Left kidney (tissue), 1 donor: ENCODE measurements at regions not wholly inside any gene's neighbourhood (a gene's known extent, or its start where the extent isn't known, plus 50 kb on each side); places are given as distances from the start of the nearest gene placed in this dataset.
"Not testable (repeated sequence)": the region's sequence is repeated elsewhere in the genome, so short reads cannot be mapped to it uniquely, and the experiment has no call there.

ENCODE experiments used
- DNase-seq: peaks from one replicate; pipeline ENCODE4 v3.0.0-alpha.2; 2013

DNA sequence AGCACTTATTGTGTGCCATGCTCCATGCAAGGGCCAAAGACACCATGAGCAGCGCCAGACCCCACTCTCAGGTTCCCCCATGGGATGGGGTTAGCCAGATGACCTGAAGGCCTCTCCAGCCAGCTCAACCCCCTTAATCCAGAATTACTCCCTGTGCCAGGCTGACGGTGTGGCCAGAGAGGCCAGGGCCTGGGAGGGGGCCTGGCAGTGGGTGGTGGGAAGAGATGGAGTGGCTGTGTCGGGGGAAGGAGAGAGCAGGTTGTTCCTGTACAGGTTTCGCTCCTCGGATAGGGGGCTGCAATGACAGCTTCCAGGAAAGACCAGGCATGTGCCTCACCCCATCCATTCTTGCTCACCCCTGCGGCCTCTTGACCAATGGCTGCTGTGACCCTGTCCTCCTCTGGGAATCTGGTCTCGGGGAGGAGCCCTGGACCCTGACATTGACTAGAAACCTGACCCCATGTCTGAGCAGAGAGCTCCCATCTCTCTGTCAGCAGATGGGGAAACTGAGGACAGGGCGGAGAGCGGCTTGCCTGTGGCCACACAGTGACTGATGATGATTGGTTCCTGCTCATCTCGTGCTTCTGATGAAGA is 345.3 kb downstream of the MATN1 start:
- DNase-seq = no peak

DNA sequence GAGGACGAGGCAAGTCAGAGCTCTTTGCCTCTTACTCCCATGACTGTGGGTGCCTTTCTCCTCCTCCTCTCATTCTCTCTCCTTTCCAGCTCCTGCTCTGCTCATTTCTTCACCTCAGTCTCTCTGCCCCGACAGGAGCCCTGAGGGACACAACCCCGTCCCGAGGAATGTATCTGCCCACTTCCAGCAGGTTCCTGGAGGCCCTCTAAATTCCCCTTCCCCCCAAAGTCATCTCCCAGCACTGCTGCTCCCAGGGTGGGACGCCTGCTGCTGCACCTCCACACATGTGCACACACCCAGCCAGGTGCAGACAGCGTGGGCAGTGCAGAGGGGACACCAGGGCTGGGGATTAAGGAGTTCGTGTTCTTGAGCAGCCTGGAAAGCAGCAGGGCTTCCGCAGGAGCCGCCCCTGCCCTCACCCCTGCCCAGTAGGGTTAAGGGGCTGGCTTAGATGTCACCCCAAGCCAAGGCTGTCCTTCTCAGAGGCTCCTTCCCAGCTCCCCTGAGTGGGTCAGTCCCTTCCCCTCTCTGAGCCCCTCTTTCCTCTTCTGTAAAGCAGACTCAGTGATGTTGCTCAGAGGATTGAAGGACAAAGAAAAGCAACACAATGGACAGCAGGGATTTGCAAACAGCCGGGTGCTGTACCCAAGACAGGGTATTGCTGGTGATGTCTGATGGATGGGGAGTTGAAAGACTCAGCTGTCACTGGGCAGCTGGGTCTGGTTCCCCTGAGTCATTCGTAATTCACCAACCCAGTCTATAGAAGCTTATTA is 346.0 kb downstream of the MATN1 start:
- no peak for DNase-seq

DNA sequence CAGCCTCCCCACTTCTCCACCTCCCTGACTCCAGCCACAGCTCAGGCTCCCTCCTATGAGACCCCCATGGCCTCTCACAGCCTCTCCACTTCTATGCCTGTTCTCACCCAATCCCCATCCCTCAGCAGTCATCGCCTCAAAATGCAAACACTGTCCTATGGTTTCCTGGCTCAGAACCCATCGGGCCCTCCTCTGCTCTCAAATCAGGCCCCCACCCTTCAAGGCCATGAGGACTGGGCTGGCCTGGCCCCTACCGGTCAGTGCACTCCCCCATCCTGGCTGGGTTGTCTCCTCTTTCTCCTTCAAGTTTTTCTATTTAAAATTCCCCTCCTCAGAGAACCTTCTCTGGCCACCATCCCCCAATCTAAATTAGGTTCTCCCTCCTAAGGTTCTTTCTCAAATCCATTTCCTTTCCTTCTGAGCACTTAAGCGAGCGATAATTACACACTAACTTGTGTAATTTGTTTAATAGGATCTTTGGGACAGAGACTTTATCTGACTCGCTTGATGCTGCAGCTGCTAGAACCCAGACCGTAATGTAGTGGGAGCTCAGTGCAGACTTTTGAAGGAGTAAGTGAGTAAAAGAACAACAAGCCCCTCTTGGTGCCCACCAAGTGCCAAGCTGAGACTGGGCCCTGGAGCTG is 347.2 kb downstream of the MATN1 start:
- DNase-seq = no peak

DNA sequence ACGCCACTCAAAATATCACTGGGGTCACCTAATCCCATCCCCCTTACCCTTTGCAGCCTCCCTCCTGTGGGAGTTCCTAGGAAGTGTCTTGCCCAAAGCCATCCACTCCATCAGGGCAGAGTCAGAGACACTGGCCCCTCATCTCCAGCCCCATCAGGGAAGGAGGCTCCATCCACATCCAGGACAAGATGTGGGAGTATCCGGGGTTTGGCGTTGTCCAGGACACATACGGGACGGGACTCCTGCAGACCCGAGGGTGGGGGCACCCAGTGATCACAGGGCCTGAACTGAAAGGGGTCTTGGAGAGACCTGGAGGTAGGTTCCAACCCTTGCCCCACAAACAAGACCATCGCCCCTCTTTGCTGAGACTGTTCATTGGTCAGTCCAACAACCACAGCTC is 348.2 kb downstream of the MATN1 start:
- DNase-seq = no peak

DNA sequence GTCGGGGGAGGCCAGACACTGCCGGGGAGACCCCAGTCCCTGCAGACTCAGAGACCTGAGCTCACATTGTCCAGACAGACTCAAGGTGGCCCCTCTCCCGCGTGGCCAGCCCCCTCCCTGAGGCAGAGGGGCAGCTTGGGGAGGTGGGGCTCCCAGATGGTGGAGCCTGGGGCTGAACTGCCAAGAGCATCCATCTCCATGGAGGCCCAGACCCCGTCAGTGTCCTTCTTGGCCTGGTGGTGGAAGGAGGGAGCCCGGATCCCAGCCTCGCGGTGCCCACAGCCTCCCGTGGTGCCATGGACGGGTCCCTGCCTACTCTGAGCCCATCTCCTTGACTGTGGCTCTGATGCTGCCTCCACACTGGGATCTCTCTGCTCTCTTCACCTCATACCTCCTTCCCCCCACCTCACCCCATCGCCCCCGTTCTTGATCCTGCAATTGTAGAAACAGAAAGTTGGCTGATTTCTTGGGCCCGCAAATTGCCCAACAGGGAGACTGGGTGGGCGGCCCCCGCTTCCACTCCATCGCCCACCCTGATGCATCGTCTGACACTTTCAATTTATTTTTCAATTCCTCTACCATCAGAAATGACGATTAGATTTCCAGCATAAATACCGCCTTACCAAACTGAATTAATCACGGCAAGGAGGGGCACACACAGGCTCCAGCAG is 348.9 kb downstream of the MATN1 start:
- no peak for DNase-seq

DNA sequence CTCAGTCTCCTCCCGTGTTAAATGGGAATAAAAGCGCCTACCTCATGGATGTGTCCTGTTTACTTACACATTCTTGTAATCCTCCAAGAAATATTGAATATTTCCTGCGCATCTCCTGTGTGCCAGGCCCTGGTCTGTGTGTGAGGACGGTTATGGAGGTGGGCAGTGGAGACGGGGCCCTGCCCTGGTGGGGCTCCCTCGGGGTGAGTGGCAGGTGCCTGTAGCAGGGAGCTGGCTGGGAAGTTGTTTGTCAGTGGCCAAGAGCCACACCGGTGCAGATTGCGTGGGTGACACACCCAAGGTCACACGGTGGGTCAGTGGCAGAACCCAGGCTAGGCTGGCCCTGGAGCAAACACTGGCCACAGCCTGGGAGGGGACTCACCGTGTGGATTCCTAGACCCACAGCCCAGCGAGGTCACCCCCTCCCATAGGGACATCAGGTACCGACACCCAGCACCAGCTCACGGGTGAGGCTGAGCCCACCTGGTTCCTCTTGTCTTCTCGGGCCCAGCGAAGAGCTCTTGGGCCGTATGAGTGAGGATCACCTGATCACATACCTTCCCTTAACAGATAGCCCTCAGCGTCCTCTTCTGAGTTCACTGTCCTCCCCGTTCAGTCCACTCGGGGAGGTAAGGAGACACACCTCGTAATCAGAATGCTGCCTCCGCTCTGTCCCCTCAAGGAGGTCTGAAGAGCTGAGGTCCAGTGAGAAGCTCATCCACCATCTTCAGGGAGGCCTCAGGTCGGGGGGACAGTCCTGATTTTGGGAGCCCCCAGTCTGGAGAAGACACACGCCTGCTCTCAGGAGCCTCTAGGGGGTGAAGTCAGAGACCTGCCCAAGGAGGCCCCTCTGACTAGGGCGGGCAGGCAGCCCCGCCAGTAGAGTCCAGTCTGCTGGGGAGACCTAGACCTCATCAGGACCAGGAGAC is 349.6 kb downstream of the MATN1 start:
- no peak for DNase-seq

DNA sequence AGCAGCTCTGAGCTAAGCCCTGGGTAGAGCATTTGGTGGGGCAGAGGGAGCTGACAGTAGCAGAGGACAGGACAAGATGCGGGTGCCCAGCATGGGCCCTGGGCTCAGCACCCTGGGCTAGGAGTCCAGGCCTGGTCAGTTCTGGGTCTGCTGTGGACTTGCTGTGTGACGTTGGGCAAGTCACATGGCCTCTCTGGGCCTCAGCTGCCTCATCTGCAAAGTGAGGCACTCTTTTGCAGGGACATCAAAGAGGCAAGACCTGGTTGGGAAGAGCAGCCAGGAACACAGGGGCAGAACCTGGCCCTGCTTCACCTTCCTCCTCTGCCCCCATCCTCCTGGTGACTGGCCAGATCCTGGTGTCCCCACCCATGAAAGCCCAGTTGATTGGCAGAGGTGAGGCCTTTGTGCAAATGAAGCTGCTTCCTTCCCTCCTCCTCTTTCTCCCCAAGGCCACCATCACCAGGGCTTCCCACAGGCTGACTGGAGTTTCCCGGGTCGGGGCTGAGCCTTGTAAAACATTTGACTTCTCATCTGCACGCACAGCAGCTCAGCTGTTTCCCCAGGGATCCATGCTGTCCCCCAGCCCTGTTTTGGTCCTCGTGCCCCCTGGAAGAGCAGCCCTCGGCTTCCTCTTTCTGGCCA is 350.5 kb downstream of the MATN1 start:
- DNase-seq = no peak

DNA sequence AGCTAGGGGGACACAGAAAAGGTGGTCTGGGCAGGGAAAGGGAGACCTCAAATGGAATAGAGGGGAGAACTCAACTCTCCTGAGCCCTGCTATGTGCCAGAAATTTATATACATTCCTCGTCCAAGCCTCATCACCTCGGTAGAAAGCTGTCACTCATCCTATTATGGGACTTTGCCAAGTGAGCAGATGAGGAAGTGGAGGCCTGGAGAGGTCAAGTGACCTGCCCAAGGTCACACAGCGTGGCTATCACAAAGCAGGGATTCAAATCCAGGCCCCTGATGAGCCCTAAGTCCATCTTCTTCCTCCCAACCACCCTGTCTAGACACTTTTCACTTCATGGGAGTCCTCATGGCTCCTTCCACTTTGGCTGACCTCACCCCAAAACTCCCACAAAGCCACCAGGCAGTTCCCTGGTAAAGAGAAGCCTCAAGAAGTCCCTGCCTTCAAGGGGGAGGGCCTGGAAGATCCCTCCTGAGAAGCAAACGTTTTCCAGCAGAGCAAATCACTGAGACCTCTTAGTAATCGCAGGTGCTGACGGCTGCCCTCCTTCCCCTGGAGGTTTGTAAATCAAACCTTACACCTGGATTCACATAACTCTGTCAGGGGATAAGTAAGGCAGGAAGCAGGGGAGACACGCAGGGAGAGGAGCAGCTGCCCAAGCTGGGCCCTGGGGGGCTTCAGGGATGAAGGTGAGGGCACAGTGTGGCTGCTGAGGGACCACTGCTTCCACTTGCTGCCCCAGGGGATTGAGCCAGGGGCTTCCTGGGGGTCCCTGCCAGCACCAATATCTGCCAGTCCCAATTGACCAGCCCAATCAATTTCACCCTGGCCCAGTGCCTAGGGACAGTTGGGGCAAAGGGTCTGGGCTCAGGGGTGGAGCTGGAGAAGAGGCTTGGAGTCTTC is 351.2 kb downstream of the MATN1 start:
- DNase-seq = no peak

DNA sequence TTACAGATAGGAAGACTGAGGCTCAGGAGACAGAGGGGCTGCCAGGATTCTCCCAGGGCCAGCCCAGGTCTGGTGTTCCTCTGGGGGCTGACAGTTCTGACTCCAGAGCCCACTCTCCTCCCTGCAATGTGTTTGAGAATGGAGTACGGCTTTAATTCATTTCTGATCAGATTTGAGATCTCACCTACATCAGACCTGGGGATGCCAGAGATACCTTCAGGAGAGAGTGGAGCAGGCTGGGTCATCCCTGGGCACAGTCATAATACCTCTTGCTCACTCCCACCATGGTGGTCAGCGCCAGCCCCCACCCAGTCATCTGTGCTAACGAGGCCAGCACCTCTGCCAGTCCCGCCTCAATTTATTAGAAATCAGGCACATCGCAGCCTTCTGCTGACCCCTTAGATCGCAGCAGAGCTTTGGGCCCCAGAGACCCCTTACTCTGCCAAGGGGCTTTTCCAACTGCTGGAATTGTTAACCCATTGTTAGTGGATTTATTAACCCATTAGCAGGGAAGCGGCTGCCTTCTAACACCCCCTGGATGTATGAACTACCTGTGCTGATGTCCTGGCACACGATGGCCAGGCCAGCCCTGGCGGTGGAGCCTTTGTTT is 352.1 kb downstream of the MATN1 start:
- no peak for DNase-seq

DNA sequence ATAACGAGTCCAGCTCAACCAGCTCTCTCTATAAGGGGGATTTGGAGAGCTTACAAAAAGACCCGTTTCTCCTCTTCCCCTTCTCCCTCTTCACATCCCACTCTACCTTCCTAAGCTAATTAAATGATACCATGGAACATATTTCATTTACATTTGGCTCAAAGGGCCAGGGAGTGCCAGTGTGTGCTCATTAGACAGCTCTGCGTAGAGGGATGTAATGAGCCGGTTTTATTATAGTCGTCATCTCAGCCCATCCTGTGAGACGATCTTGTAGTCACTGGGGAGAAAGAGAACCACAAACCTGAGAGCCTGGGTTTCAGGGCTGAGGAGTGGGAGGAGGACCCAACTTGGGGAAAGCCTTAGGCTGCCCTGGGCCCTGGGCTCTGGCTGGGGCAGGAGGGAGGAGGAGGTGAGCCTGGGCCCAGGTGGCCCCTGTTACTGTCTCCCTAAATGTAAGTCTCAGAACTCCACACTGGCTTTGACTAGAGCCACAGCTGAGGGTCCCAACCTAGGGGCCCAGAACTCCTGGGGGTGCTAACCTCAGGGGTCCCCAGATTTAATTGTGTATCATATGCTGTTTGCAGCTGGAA is 354.6 kb downstream of the MATN1 start:
- DNase-seq = no peak

DNA sequence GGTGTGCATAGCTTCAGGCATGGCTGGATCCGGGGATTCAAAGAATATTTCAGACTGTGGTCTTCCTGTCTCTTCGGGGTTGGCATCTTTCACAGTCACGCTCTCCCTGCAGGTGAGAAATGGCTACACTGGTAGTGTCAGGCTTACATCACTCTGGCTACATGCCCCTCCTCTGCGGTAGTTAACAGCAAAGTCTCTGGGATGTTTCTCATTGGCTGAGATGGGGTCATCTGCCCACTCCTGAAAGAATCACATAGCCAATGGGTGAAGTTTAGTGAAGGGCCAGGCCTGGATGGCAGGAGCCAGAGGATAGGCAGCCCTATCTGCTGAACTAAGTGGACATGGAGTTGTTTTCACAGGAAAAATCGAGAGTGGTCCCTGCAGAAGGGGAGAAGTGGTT is 356.5 kb downstream of the MATN1 start:
- no peak for DNase-seq

DNA sequence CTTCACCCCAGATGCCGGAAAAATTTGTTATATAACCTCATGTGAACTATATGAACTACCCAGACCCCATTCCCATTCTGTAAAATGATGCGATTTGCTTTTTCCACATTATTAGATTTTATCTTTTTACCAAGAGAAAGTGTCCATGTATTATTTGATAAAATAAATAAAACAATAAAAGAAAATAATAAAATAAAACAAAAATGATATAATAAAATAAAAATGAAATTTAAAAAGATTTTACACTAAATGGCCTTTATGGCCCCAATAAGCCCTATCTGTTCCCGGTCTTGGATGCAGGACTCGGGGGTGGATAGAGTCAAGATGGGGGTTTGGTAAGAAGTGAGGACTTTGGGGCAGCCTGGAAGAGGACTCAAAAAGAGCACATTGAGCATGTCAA is 357.2 kb downstream of the MATN1 start:
- DNase-seq = no peak

DNA sequence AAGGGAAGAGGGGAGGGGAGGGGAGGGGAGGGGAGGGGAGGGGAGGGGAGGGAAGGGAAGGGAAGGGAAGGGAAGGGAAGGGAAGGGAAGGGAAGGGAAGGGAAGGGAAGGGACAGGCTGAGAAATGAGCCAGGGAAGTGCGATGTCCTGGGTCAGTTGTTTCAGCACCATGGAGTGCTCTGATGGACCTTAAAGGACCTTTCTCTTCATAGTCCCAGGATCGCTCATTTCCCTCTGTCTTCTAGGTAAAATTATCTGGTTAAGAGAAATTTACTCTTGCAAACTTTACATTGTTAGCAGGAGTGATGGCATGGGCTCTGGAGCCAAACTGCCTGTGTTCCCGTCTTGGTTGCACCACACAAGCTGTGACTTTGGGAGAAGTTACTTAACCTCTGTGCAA is 357.8 kb downstream of the MATN1 start:
- DNase-seq = no peak

DNA sequence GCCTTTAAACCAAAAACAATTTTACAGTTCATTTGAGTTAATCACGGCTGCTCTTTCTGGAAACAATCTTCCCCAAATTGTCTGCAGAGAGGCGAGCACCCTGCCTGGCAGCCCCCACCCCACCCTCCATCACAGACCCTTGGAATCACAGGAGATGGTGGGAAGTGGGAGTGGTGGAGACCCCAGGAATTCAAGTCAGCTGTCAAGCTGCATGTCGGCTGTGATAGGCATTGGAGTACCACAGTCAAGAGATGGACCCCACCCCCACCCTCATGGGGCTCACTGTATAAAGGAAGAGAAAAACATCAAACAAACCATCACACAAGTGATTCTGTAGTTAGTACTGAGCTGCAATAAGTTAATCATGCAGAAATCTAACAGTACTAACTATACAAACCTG is 360.4 kb downstream of the MATN1 start:
- DNase-seq = no peak

DNA sequence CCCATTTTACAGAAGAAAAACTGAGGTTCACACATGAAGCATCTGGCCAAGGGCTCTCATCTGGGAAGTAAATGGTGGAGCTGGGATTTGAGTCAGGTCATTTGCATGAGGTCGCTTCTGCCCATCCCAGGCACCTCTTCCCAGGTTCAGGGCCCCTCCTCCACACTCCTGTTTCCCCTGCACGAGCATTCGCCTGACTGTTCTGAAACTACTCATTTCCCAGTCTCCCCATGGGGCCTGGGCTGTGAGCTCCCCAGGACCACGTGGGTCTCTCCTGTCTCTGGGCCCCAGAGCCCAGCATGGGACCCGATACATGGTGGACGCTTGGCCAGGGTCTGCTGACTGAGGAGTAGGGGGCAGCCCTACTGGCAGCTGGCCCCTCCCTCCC is 360.8 kb downstream of the MATN1 start:
- no peak for DNase-seq

DNA sequence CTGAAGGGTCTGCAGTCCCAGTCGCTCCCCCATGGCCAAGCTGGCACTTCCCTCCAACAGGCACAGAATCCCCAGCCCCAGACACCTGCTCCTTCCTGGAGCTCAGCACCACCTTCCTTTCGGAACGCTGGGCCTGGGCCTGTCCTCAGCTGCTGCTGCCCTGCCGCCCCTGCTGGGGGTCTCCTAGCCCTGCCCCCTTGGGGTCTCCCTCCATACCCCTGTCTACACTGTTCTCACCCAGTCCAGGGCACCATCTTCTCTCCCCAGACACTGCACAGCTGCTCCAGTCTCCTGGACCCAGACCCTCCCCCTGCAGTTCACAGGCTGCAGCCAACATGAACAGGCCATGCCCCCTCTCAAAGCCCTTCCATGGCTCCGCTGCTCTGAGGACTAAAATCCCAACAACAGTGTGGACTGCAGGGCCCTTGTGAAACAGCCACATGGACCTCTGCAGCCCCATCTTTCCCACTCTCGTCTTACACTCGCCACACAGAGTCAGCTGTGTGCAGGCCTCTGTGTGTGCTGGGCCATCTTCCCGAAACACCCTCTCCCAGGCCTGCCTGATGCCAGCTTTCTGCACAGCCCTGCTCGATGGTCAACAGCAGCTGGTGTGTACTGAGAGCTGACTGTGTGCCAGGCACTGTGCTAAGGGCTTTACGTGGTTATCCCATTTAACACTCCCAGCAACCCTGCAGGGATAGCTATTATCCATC is 361.3 kb downstream of the MATN1 start:
- DNase-seq = not testable (repeated sequence)

DNA sequence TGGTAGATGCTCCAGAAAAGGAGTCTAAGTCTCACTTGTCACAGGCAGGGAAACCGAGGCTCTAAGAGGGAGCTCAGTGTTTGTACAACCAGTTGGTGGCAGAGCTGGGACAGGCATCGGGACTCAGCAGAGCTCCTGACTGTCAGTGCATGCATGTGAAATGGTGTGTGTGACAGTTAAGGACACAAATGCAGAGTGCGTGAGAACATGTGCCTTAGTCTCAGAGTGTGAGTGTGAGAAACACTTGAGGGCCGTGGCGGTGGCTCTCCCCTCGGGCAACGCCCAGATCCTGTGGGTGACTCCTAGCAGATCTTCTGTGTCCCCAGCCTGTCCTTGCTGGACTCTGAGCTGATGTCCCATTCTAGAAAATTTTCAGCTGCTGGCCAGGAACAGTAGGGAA is 362.6 kb downstream of the MATN1 start:
- no peak for DNase-seq

DNA sequence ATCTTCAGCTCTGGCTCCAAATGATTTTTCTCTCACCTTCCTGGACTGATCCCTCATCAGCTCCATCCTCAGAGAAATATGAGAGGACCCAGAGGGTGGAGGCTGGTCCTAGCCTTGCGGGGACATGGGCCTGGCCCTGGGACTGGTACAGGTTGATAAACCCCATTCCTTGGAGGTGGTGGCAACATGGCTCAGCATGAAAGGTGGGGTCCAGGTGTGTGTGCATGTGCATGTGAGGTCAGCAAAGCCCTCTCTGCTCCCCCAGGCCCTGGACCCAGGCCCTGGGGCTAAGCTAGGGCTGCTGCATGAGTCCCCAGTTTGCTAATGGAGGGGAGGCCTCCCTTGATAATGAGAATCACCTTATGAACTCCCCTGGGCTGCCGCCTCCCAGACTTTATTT is 363.1 kb downstream of the MATN1 start:
- DNase-seq = no peak
